ENCODE measurements at regions not wholly inside any gene's neighbourhood (a gene's known extent, or its start where the extent isn't known, plus 50 kb on each side); places are given as distances from the start of the nearest gene placed in this dataset.

GRCh38 chr10:21014141-21014540 lies 117.0 kb upstream of the NEBL start:
- Histone ChIP-seq H3K27me3 (no peaks in the 10 kb centered on the region), H3K4me3 (no peak overlapping the region), H3K36me3 (no peaks in the 10 kb centered on the region), H3K27ac (no peak overlapping the region), H3K9me3 (no peaks in the 10 kb centered on the region), H3K4me1 (no peaks in the 10 kb centered on the region)
- no peak for DNase-seq (ENCODE audit: low spot score)
- TF ChIP-seq CTCF (IDR thresholded peaks at IDR 0.05): no peak

GRCh38 chr10:21011433-21012018 lies 114.4 kb upstream of the NEBL start:
- no peaks in the 10 kb centered on the region for H3K4me1 ChIP-seq
- H3K9me3 ChIP-seq: no peaks in the 10 kb centered on the region
- no peaks in the 10 kb centered on the region for H3K36me3 ChIP-seq
- no peak for TF ChIP-seq CTCF (IDR thresholded peaks at IDR 0.05)
- DNase-seq (ENCODE audit: low spot score): peak; percentile 48
- H3K27ac ChIP-seq: peak overlapping the region in 1 of 2 donors; percentile 44
- no peaks in the 10 kb centered on the region for H3K27me3 ChIP-seq
- H3K4me3 ChIP-seq: no peak overlapping the region

- Histone ChIP-seq H3K27me3 (no peaks in the 10 kb centered on the region), H3K9me3 (no peaks in the 10 kb centered on the region), H3K4me1 (no peaks in the 10 kb centered on the region), H3K4me3 (no peak overlapping the region), H3K27ac (peak overlapping the region in 1 of 2 donors; percentile 44), H3K36me3 (no peaks in the 10 kb centered on the region)
- TF ChIP-seq CTCF (IDR thresholded peaks at IDR 0.05): no peak
- no peak for DNase-seq (ENCODE audit: low spot score)
Observed at GRCh38 chr10:21010615-21011014, 113.5 kb upstream of the NEBL start.

GRCh38 chr10:21003240-21003822 lies 106.2 kb upstream of the NEBL start:
- no peak for TF ChIP-seq CTCF (IDR thresholded peaks at IDR 0.05)
- Histone ChIP-seq H3K27ac (no peak overlapping the region), H3K4me3 (no peak overlapping the region), H3K36me3 (no peaks in the 10 kb centered on the region), H3K9me3 (no peaks in the 10 kb centered on the region), H3K4me1 (no peaks in the 10 kb centered on the region), H3K27me3 (no peaks in the 10 kb centered on the region)
- no peak for DNase-seq (ENCODE audit: low spot score)

GRCh38 chr10:21002091-21002878 lies 105.2 kb upstream of the NEBL start:
- H3K9me3 ChIP-seq: no peaks in the 10 kb centered on the region
- no peak for DNase-seq (ENCODE audit: low spot score)
- TF ChIP-seq CTCF (IDR thresholded peaks at IDR 0.05): no peak
- H3K27ac ChIP-seq: no peak overlapping the region
- H3K4me1 ChIP-seq: no peaks in the 10 kb centered on the region
- no peak overlapping the region for H3K4me3 ChIP-seq
- no peaks in the 10 kb centered on the region for H3K27me3 ChIP-seq
- H3K36me3 ChIP-seq: no peaks in the 10 kb centered on the region

Measured in right atrium auricular region (tissue), 2 donors.